ENCODE measurements at regions not wholly inside any gene's neighbourhood (a gene's known extent, or its start where the extent isn't known, plus 50 kb on each side); places are given as distances from the start of the nearest gene placed in this dataset.

GRCh38 chr21:24856326-24856725 lies 751.0 kb downstream of the MRPL39 start:
- no peak for DNase-seq

- DNase-seq, result no peak
Observed at GRCh38 chr21:24852610-24853195, 754.6 kb downstream of the MRPL39 start.

- DNase-seq, result no peak
Observed at GRCh38 chr21:24850121-24850520, 757.2 kb downstream of the MRPL39 start.

GRCh38 chr21:24844671-24845070 lies 762.6 kb downstream of the MRPL39 start:
- DNase-seq, result no peak

GRCh38 chr21:24840287-24840686 lies 767.0 kb downstream of the MRPL39 start:
- no peak for DNase-seq

- DNase-seq, result no peak
Observed at GRCh38 chr21:24832961-24833360, 774.3 kb downstream of the MRPL39 start.

- no peak for DNase-seq
Observed at GRCh38 chr21:24829397-24829796, 777.9 kb downstream of the MRPL39 start.

- no peak for DNase-seq
Observed at GRCh38 chr21:24826822-24827221, 780.5 kb downstream of the MRPL39 start.

GRCh38 chr21:24825348-24825747 lies 781.9 kb downstream of the MRPL39 start:
- no peak for DNase-seq

GRCh38 chr21:24824209-24824608 lies 783.1 kb downstream of the MRPL39 start:
- DNase-seq, result no peak

GRCh38 chr21:24823247-24823646 lies 784.0 kb downstream of the MRPL39 start:
- no peak for DNase-seq

GRCh38 chr21:24785033-24785432 lies 822.2 kb downstream of the MRPL39 start:
- no peak for DNase-seq

- DNase-seq, result no peak
Observed at GRCh38 chr21:24781146-24781545, 826.1 kb downstream of the MRPL39 start.

GRCh38 chr21:24759348-24760075 lies 847.8 kb downstream of the MRPL39 start:
- DNase-seq, result no peak

GRCh38 chr21:24738063-24738462 lies 869.2 kb downstream of the MRPL39 start:
- no peak for DNase-seq

GRCh38 chr21:24737296-24737850 lies 869.9 kb downstream of the MRPL39 start:
- DNase-seq, result no peak

- no peak for DNase-seq
Observed at GRCh38 chr21:24730661-24731060, 876.6 kb downstream of the MRPL39 start.

GRCh38 chr21:24729568-24729967 lies 877.7 kb downstream of the MRPL39 start:
- DNase-seq, result no peak

- no peak for DNase-seq
Observed at GRCh38 chr21:24727803-24728440, 879.4 kb downstream of the MRPL39 start.

- no peak for DNase-seq
Observed at GRCh38 chr21:24716281-24716918, 890.9 kb downstream of the MRPL39 start.

GRCh38 chr21:24714646-24715200 lies 892.6 kb downstream of the MRPL39 start:
- no peak for DNase-seq

GRCh38 chr21:24705201-24705600 lies 902.1 kb downstream of the MRPL39 start:
- no peak for DNase-seq

GRCh38 chr21:24693779-24694178 lies 913.5 kb downstream of the MRPL39 start:
- DNase-seq, result no peak
